GM12891 (cell line): ENCODE measurements at regions not wholly inside any gene's neighbourhood (a gene's known extent, or its start where the extent isn't known, plus 50 kb on each side); places are given as distances from the start of the nearest gene placed in this dataset.

Experiments
- DNase-seq: peaks from one replicate; pipeline ENCODE4 v3.0.0; 2011; ENCODE audit warnings: low spot score; ENCODE audit not compliant: insufficient read length
- FAIRE-seq: peaks from 2 replicates; lab custom pipeline; 2011; peaks lifted over from hg19 to GRCh38; lab: Jason Lieb, UNC
- PAX5 ChIP-seq: IDR thresholded peaks from 2 replicates; pipeline ENCODE4 v1.6.1; 2011; ENCODE audit warnings: low read length, moderate library complexity, mild to moderate bottlenecking; ENCODE audit not compliant: insufficient read depth, severe bottlenecking
- POLR2A ChIP-seq: IDR thresholded peaks from 2 replicates; pipeline ENCODE4 v1.6.1; 2011; ENCODE audit warnings: low read depth, low read length, control low read depth
- POLR2AphosphoS5 ChIP-seq: IDR thresholded peaks from 2 replicates; pipeline ENCODE4 v1.6.1; 2011; ENCODE audit warnings: low read depth, low read length, control low read depth
- POU2F2 ChIP-seq: IDR thresholded peaks from 2 replicates; pipeline ENCODE4 v1.6.1; 2011; ENCODE audit warnings: low read depth, mild to moderate bottlenecking, control low read depth, low read length, moderate library complexity
- SPI1 ChIP-seq: IDR thresholded peaks from 2 replicates; pipeline ENCODE4 v1.6.1; 2011; ENCODE audit warnings: low read depth, low read length, control low read depth
- TAF1 ChIP-seq: IDR thresholded peaks from 2 replicates; pipeline ENCODE4 v1.6.1; 2011; ENCODE audit warnings: low read depth, low read length, control low read depth

DNA sequence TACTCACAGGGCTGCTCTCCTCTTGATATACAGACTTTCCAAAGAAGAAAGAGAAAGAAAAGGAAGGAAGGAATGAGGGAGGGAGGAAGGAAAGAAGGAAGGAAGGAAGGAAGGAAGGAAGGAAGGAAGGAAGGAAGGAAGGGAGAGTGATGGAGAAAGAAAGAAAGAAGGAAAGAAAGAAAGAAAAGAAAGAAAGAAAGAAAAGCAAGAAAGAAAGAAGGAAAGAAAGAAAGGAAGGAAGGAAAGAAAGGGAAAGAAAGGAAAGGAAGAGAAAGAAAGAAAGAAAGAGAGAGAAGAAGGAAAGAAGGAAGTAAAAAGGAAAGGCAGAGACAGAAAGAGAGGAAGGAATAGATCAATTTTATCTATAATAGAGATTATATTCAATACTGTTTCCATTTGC, 1257.4 kb downstream of the EPHA7 start:
- TF ChIP-seq PAX5 (no peak), TAF1 (no peak), SPI1 (no peak), POLR2A (no peak), POLR2AphosphoS5 (no peak), POU2F2 (no peak)
- no peak for DNase-seq
- no peak for FAIRE-seq

DNA sequence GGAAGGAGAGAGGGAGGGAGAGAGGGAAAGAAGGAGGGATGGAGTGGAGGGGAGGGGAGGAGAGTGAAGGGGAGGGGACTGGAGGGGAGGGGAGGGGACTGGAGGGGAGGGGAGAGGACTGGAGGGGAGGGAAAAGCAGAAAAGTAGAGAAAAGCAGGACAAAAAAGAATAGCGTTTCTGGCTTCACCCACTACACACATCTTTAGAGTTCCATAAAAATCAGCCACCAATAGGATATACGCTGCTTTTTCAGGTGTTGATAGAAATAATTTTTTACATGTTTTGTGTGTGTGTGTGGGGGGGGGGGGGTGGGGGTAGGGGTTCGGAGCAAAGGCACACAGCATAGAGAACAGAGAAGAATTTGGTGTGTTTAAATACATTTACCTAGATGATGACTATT, 1259.1 kb downstream of the EPHA7 start:
- DNase-seq (no peak), FAIRE-seq (no peak)
- TF ChIP-seq SPI1 (no peak), POU2F2 (no peak), POLR2AphosphoS5 (no peak)

DNA sequence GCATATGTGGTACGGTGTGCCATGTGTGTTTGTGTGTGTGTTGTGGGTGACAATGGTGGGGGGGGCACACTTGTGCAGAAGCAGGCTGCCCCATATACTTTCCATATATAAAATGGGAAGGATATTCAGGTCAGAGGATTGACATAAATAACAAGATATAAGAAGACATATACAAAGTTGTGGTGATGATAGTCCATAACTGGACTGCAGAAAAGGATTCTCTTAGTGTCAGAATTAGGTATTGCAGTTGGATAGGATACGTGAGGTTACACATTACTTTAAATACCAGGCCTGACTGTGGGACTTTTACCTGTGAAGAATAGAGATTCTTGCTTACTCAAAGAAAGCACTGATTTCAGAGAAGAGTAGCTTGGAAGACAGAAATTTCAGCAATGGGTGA, 1260.3 kb downstream of the EPHA7 start:
- TF ChIP-seq TAF1 (no peak), POU2F2 (no peak), POLR2AphosphoS5 (no peak), POLR2A (no peak), PAX5 (no peak), SPI1 (no peak)
- DNase-seq (no peak), FAIRE-seq (no peak)

DNA sequence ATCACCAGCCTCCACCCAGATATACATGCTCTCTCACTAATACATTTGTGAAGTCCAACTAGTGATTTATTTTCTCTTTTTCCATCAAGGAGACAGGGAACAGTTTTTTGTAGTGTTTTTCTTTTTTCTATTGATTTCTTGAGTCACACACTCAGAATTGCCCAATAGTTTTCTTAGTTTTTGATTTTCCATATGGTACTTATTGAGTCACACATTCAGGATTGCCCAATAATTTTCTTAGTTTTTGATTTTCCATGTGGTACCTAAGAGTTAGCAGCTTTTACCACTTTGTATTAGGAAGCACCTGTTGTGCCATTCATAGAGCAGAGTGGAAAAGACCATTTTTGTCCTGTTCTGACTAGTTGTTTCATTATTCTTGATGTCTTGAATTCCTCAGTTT, 1268.8 kb downstream of the EPHA7 start:
- FAIRE-seq (no peak), DNase-seq (no peak)
- TF ChIP-seq PAX5 = no peak
- no peak for TF ChIP-seq TAF1
- no peak for TF ChIP-seq POLR2AphosphoS5
- TF ChIP-seq POU2F2 = no peak
- TF ChIP-seq SPI1 = no peak
- no peak for TF ChIP-seq POLR2A

DNA sequence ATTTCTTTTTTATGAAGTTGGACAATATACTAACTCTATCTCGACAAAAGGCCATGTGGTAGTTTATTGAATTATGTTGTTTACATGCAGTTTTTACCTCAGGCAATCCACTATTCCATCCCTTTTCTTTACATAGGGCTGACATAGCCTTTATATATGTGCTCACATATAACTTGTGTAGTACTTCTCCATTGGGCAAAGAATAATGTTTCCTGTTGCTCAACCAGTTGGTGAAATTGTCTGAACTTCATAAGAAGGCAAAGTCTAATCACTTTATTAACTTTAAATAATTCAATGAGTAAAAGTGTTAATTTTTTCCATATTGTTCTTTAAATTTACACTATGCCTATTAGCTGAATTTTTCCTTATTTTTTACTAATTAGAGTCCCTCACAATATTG, 1272.1 kb downstream of the EPHA7 start:
- DNase-seq (no peak), FAIRE-seq (no peak)
- TF ChIP-seq SPI1 = no peak
- TF ChIP-seq POLR2AphosphoS5 = no peak
- TF ChIP-seq TAF1 = no peak
- TF ChIP-seq POLR2A = no peak
- TF ChIP-seq POU2F2 = no peak
- no peak for TF ChIP-seq PAX5

DNA sequence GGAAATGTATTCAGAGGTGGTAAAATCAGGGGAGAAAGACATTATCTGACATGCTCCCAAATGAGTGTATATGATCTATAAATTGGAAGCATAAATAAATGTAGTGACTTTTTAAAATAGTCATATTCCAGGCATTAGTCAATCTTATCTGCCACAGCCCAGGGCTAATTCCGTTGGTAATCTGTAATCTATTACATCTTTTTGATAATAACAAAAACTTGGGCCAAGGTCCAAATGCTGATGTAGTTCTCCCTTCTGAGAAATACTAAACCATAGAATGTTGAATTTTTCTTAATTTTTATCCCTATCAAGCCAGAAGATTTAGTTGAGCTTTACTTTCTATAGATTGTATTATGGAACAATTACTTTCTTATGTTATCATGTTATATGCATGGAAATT, 1279.8 kb downstream of the EPHA7 start:
- no peak for DNase-seq
- TF ChIP-seq TAF1 = no peak
- no peak for TF ChIP-seq POU2F2
- no peak for TF ChIP-seq POLR2AphosphoS5
- TF ChIP-seq PAX5 = no peak
- TF ChIP-seq SPI1 = no peak
- no peak for TF ChIP-seq POLR2A
- no peak for FAIRE-seq

DNA sequence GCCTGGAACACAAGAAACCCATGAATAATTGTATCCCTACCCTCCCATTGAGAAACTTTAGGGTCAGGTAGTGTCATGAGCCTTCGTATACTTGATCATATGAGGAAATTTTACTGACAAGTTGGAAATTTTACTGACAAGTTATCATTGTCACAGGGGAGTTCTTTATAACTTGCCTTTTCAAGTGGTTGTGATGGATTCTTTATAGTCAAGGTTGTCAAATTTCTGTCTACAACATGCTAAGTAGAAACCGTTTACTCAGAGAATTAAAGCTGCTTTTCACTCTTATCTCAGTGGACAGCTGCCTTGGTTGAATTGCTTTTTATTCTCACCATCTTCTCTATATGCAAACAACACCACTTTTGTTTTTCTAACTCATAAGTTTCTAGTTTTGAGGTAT, 1286.4 kb downstream of the EPHA7 start:
- FAIRE-seq (no peak), DNase-seq (no peak)
- TF ChIP-seq POLR2A = no peak
- no peak for TF ChIP-seq PAX5

DNA sequence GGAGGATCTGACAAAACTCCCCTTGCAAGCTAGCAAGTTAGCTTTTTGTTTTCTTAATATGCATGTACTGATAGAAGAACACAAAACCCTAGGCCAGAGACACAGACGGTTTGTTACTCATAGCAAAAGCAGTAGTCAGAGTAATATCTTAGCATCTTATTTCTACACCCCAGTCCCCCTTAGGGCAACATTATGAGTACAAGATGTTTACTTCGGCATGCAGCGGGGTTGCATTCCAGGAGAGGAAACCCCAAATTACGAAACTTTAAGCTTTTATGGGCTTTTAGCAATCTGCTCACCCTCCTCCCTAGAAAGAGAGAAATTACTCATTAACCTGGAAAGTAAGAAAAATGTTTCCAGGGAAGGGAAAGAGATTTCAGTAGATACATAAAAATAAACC, 1286.9 kb downstream of the EPHA7 start:
- DNase-seq = no peak
- FAIRE-seq = no peak
- TF ChIP-seq POU2F2 (no peak), SPI1 (no peak), POLR2AphosphoS5 (no peak), POLR2A (no peak), TAF1 (no peak), PAX5 (no peak)

DNA sequence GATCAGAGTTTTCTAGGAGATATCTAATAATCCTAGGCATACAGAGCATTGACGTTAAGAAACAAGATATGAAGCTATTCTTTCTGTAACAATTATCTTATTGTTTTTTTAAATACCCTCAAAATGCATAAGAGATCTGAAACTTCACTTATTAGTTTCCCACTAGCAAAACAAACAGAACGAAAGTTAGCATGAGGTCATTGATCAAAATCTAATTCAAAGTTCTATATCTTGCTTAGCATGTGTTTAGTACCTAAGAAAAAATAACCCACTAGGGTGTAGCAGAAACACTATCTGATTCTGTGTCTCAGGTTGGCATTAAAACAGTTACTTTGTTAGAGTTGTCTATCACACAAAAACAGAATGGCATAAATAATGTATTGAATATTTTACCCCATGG, 1288.4 kb downstream of the EPHA7 start:
- TF ChIP-seq TAF1 = no peak
- no peak for TF ChIP-seq PAX5
- no peak for TF ChIP-seq POLR2A
- TF ChIP-seq POLR2AphosphoS5 = no peak
- no peak for TF ChIP-seq POU2F2
- no peak for TF ChIP-seq SPI1
- FAIRE-seq (no peak), DNase-seq (no peak)

DNA sequence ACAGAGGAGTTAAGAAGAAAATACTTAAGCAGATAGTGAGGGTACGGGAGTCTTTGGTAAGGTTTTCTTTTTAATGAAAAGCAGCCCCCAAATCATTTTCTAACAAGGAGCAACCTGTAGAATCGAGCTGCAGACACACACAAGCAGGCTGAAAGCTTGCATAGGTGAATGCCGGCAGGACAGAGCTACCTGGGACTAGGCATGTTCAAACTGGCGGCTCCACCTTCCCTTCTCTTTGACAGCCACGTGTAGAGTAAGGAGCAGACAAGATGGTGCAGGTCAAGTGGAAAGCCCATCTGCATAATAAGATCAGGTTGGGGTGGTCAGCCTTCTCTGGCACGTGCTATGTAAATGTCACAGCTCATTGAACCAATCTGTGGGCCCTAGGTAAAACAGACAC, 1292.4 kb downstream of the EPHA7 start:
- DNase-seq = no peak
- no peak for TF ChIP-seq SPI1
- no peak for FAIRE-seq

DNA sequence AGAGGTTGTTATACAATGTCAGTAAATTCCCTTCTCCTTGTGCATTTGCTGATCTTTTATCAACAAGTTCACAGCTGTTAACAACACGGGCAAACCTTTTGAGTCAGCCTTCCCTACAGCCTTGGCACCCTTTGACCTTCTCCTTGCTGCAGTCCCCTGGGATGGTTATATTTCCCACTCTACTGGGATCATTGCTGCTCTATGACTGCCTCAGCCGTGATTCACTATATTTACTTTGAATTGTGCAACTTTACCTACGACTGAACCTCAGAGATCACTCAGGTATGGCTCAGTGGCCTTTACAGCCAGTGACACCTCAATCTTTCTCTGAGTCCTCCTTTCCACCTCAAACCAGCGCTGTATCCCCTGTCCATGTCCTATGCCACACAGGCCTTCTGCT, 1293.3 kb downstream of the EPHA7 start:
- TF ChIP-seq TAF1 (no peak), POLR2AphosphoS5 (no peak), POU2F2 (no peak), POLR2A (no peak), SPI1 (no peak), PAX5 (no peak)
- FAIRE-seq = no peak

More for the DNA sequence above, 1293.3 kb downstream of the EPHA7 start:
- DNase-seq = no peak
